OCI-LY1 (cell line): ENCODE measurements at regions not wholly inside any gene's neighbourhood (a gene's known extent, or its start where the extent isn't known, plus 50 kb on each side); places are given as distances from the start of the nearest gene placed in this dataset.

Experiments
- H2AFZ ChIP-seq: fragments of 200-600 bp; sonication (generic), shearing (Covaris generic); 2 replicates; pipeline ENCODE4 v1.6.0; 2014; ENCODE audit warnings: antibody characterized with exemption, mild to moderate bottlenecking, low read length
- H3F3A ChIP-seq: fragments of 200-600 bp; sonication (generic), shearing (Covaris generic); 2 replicates; pipeline ENCODE4 v1.6.0; 2014; ENCODE audit warnings: mild to moderate bottlenecking, antibody characterized with exemption, low read length, moderate library complexity; ENCODE audit not compliant: insufficient read depth
- H3K27ac ChIP-seq: fragments of 200-600 bp; sonication (generic); 2 replicates; pipeline ENCODE4 v1.5.1; 2014; ENCODE audit warnings: low read length, mixed run types, mild to moderate bottlenecking, low read depth; ENCODE audit not compliant: poor library complexity, severe bottlenecking
- H3K27me3 ChIP-seq: fragments of 200-600 bp; sonication (generic); 2 replicates; pipeline ENCODE4 v1.6.0; 2014; ENCODE audit warnings: antibody characterized with exemption, mild to moderate bottlenecking, low read length, moderate library complexity; ENCODE audit not compliant: insufficient read depth
- H3K36me3 ChIP-seq: fragments of 200-600 bp; sonication (generic); 2 replicates; pipeline ENCODE4 v1.6.1; 2014; ENCODE audit warnings: mild to moderate bottlenecking, antibody characterized with exemption, low read length, moderate library complexity, mixed read lengths; ENCODE audit not compliant: insufficient read depth
- H3K4me1 ChIP-seq: fragments of 200-600 bp; sonication (generic); 2 replicates; pipeline ENCODE4 v1.5.1; 2014; ENCODE audit warnings: mild to moderate bottlenecking, low read length, moderate library complexity; ENCODE audit not compliant: insufficient read depth, severe bottlenecking
- H3K4me2 ChIP-seq: fragments of 200-600 bp; sonication (generic), shearing (Covaris generic); 2 replicates; pipeline ENCODE4 v1.6.1; 2014; ENCODE audit warnings: low read length
- H3K4me3 ChIP-seq: fragments of 200-600 bp; sonication (generic); 2 replicates; pipeline ENCODE4 v1.5.1; 2014; ENCODE audit warnings: low read length, low read depth, mild to moderate bottlenecking, mixed read lengths; ENCODE audit not compliant: poor library complexity, severe bottlenecking
- H3K79me2 ChIP-seq: fragments of 200-600 bp; shearing (Covaris generic); 2 replicates; pipeline ENCODE4 v1.6.1; 2016; ENCODE audit warnings: mixed run types, low read length, mixed read lengths; ENCODE audit not compliant: insufficient read depth
- H3K9ac ChIP-seq: fragments of 200-600 bp; sonication (generic), shearing (Covaris generic); 2 replicates; pipeline ENCODE4 v1.6.1; 2014; ENCODE audit warnings: mild to moderate bottlenecking, low read length, mixed read lengths
- H3K9me2 ChIP-seq: fragments of 200-600 bp; sonication (generic), shearing (Covaris generic); 2 replicates; pipeline ENCODE4 v1.6.1; 2014; ENCODE audit warnings: low read depth, mild to moderate bottlenecking, low read length, mixed read lengths
- H3K9me3 ChIP-seq: fragments of 200-600 bp; shearing (Covaris generic); 2 replicates; pipeline ENCODE4 v1.6.1; 2014; ENCODE audit warnings: low read length, mixed read lengths
- H4K20me1 ChIP-seq: fragments of 200-600 bp; sonication (generic), shearing (Covaris generic); 2 replicates; pipeline ENCODE4 v1.6.0; 2016; ENCODE audit warnings: mild to moderate bottlenecking, low read length; ENCODE audit not compliant: insufficient read depth
- CTCF ChIP-seq: fragments of 200-600 bp; sonication (generic), shearing (Covaris generic); IDR thresholded peaks from 2 replicates; pipeline ENCODE4 v1.5.1; 2017; ENCODE audit warnings: mild to moderate bottlenecking, antibody characterized with exemption, low read length, moderate library complexity, mixed read lengths
- EZH2 ChIP-seq: fragments of 200-600 bp; sonication (generic), shearing (Covaris generic); IDR thresholded peaks from 2 replicates; pipeline ENCODE4 v1.8.0; 2017; ENCODE audit warnings: borderline replicate concordance, mixed run types, mild to moderate bottlenecking, antibody characterized with exemption, low read length, moderate library complexity, mixed read lengths

DNA sequence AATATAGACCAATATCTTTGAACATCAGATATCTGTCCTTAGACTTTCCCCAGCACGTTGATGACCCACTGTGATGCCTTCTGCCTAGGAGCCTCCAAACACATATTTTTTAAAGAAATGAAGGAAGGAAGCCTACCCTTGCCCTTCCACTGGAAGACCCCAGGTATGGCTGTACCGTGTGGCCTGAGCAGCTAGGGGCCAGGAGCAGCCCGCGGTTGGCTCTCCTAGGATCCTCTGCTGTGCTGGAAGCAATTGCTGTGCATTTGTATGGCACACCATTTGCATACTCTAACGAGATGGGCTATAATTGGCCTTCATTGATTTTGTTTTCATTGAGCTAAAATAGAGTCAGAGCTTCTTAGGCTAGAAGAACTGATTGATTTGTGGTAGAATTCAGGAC is 128.8 kb downstream of the GPAT3 start:
- Histone ChIP-seq H3K79me2 (no peaks in the 10 kb centered on the region), H3K36me3 (no peaks in the 10 kb centered on the region), H4K20me1 (no peaks in the 10 kb centered on the region), H3K9me2 (no peaks in the 10 kb centered on the region), H3F3A (no peaks in the 10 kb centered on the region), H3K27me3 (no peaks in the 10 kb centered on the region), H3K9ac (no peak overlapping the region), H3K4me2 (no peak overlapping the region), H3K4me1 (no peaks in the 10 kb centered on the region), H3K9me3 (no peaks in the 10 kb centered on the region), H3K27ac (no peak overlapping the region), H3K4me3 (no peak overlapping the region), H2AFZ (no peak overlapping the region)
- TF ChIP-seq CTCF = no peak
- no peak for TF ChIP-seq EZH2

- Histone ChIP-seq H3K36me3 (no peaks in the 10 kb centered on the region), H4K20me1 (no peaks in the 10 kb centered on the region), H3K4me1 (no peaks in the 10 kb centered on the region), H3K27me3 (no peaks in the 10 kb centered on the region), H3F3A (no peaks in the 10 kb centered on the region), H3K27ac (no peak overlapping the region), H3K9ac (no peak overlapping the region), H3K4me3 (no peak overlapping the region), H3K79me2 (no peaks in the 10 kb centered on the region), H3K4me2 (no peak overlapping the region), H3K9me3 (no peaks in the 10 kb centered on the region), H2AFZ (no peak overlapping the region), H3K9me2 (no peaks in the 10 kb centered on the region)
- TF ChIP-seq EZH2 (no peak), CTCF (no peak)
These were observed 128.2 kb downstream of the GPAT3 start for GRCh38 chr4:83664071-83664470.

DNA sequence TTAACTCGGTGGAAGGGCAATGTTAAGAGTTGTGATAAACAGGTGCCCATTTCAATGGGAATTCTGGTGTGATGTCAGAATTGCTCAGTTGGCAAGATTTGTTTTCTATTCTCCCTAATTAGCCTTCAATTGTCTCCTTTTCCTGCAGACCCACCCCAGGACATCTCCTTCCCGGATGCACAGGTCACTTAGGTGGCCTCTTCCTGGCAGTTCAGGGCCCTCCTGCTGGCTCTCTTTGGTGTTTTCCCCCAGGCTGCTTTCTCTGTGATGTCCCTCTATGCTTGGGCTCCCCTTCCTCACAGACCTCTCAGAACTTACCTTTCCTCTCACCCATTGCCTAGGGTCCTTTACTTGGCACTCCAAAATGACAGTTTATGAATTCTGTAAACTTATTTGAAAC is 126.3 kb downstream of the GPAT3 start:
- Histone ChIP-seq H3K36me3 (no peaks in the 10 kb centered on the region), H3K4me1 (no peaks in the 10 kb centered on the region), H3K4me3 (no peak overlapping the region), H4K20me1 (no peaks in the 10 kb centered on the region), H2AFZ (no peak overlapping the region), H3K4me2 (no peak overlapping the region), H3F3A (no peaks in the 10 kb centered on the region), H3K9me3 (no peaks in the 10 kb centered on the region), H3K9ac (no peak overlapping the region), H3K27ac (no peak overlapping the region), H3K9me2 (no peaks in the 10 kb centered on the region), H3K27me3 (no peaks in the 10 kb centered on the region), H3K79me2 (no peaks in the 10 kb centered on the region)
- TF ChIP-seq CTCF = no peak
- no peak for TF ChIP-seq EZH2
